ENCODE measurements at regions not wholly inside any gene's neighbourhood (a gene's known extent, or its start where the extent isn't known, plus 50 kb on each side); places are given as distances from the start of the nearest gene placed in this dataset.

DNA sequence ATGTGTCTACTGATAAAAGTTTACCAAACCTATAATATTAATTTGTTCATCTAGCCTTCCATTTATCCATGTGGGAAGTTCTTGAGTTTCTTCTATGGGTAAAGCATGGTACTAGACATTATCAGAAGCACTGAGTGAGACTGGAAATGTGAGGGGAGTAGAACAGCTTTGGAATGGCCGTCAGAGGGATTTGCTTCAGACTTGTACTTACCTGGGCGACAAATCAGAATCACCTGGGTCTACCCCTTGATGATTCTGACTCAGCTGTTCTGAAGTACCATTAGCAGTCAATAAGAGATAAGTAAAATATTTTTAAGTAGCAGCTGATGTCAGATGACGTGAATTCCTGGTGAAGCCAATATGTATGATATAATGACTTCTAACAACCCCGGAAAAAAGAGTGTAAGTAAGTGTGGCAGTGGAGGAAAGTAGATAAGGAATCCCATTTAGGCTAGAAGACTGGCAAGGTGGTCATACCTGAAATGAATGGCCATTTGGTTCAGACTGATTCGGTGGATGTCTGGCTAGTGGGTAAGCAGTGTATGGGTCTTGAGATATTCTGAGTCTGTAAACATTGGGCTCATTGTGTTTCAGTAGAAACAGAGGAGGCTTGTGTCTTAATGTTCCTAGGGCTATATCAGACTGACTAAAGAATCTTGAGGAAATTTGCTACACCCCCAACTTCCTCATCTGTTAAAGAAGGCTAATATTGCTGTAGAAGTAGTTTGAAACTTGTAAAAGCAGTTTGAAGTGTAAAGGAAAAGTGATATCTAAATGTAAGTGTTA lies 409.2 kb downstream of the NKX6-1 start:
- TF ChIP-seq, protein P1, sequence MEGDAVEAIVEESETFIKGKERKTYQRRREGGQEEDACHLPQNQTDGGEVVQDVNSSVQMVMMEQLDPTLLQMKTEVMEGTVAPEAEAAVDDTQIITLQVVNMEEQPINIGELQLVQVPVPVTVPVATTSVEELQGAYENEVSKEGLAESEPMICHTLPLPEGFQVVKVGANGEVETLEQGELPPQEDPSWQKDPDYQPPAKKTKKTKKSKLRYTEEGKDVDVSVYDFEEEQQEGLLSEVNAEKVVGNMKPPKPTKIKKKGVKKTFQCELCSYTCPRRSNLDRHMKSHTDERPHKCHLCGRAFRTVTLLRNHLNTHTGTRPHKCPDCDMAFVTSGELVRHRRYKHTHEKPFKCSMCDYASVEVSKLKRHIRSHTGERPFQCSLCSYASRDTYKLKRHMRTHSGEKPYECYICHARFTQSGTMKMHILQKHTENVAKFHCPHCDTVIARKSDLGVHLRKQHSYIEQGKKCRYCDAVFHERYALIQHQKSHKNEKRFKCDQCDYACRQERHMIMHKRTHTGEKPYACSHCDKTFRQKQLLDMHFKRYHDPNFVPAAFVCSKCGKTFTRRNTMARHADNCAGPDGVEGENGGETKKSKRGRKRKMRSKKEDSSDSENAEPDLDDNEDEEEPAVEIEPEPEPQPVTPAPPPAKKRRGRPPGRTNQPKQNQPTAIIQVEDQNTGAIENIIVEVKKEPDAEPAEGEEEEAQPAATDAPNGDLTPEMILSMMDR (IDR thresholded peaks at IDR 0.05), result no peak
- no peak for TF ChIP-seq POLR2A (IDR thresholded peaks at IDR 0.05)
- TF ChIP-seq EP300 (IDR thresholded peaks at IDR 0.05), result no peak

Data from tibial nerve (tissue), 4 donors.